Caco-2 (cell line): ENCODE measurements at regions not wholly inside any gene's neighbourhood (a gene's known extent, or its start where the extent isn't known, plus 50 kb on each side); places are given as distances from the start of the nearest gene placed in this dataset.

Experiments
- BruUV-seq: library from RNA; stranded (reverse); fragments of 400-500 nt; replicated peaks from 2 replicates; lab custom pipeline; 2021; lab: Mats Ljungman, UMichigan
- CTCF ChIA-PET: fragments of 300-600 bp; sonication (Branson Sonifier 250); formaldehyde crosslinking; loops from one replicate; lab custom pipeline; 2022; ENCODE audit warnings: antibody characterized with exemption; lab: Charles Lee
- POLR2A ChIA-PET: fragments of 300-600 bp; sonication (Branson Sonifier 250); formaldehyde crosslinking; loops from one replicate; lab custom pipeline; 2022; ENCODE audit warnings: antibody characterized with exemption; lab: Charles Lee
- DNase-seq, 2 experiments: peaks; one replicate each; pipeline versions ENCODE4 v3.0.0 to v3.0.0-alpha.2; 2020 to 2022
- H3K27me3 ChIP-seq: replicated peaks from 2 replicates; pipeline ENCODE4 v1.6.0; 2011; ENCODE audit warnings: low read length; ENCODE audit not compliant: control insufficient read depth, insufficient read depth
- H3K36me3 ChIP-seq: 2 replicates; pipeline ENCODE4 v1.5.1; 2011; ENCODE audit warnings: low read length; ENCODE audit not compliant: control insufficient read depth, insufficient read depth
- H3K4me1 ChIP-seq: fragments of 250-450 bp; sonication (Bioruptor Pico); 2 replicates; pipeline ENCODE4 v1.5.1; 2020; ENCODE audit warnings: mild to moderate bottlenecking
- H3K4me3 ChIP-seq: 2 replicates; pipeline ENCODE4 v1.5.1; 2011; ENCODE audit warnings: low read depth, mild to moderate bottlenecking, control low read depth, low read length
- H3K9me3 ChIP-seq: fragments of 250-450 bp; sonication (Bioruptor Pico); 2 replicates; pipeline ENCODE4 v1.5.1; 2020; ENCODE audit warnings: mild to moderate bottlenecking, moderate library complexity
- H3K27ac Mint-ChIP-seq: one replicate; pipeline ENCODE4 v1.8.0; 2022; ENCODE audit warnings: mixed read lengths; ENCODE audit not compliant: unreplicated experiment
- H3K27me3 Mint-ChIP-seq: one replicate; pipeline ENCODE4 v1.8.0; 2022; ENCODE audit warnings: mixed read lengths; ENCODE audit not compliant: insufficient read depth, unreplicated experiment
- H3K36me3 Mint-ChIP-seq: one replicate; pipeline ENCODE4 v1.8.0; 2022; ENCODE audit warnings: mild to moderate bottlenecking, mixed read lengths; ENCODE audit not compliant: insufficient read depth, unreplicated experiment
- H3K4me1 Mint-ChIP-seq: one replicate; pipeline ENCODE4 v1.8.0; 2022; ENCODE audit warnings: low read depth, mixed read lengths; ENCODE audit not compliant: unreplicated experiment
- H3K4me3 Mint-ChIP-seq: one replicate; pipeline ENCODE4 v1.8.0; 2022; ENCODE audit warnings: mild to moderate bottlenecking, moderate library complexity, mixed read lengths; ENCODE audit not compliant: unreplicated experiment
- H3K9me3 Mint-ChIP-seq: one replicate; pipeline ENCODE4 v1.8.0; 2022; ENCODE audit warnings: mixed read lengths; ENCODE audit not compliant: unreplicated experiment
- CTCF ChIP-seq, 2 experiments: fragments of 200-600 bp in 1 of 2; IDR thresholded peaks; 1 replicate in 1 of 2; 2 replicates in 1 of 2; pipeline versions ENCODE4 v1.5.1 to v1.8.0; 2011 to 2022; ENCODE audit warnings: antibody characterized with exemption in 1 of 2, control low read depth in 1 of 2, inconsistent platforms in 1 of 2, low read depth in 1 of 2, low read length in 1 of 2, mild to moderate bottlenecking in 1 of 2, moderate library complexity in 1 of 2; ENCODE audit not compliant: insufficient read depth in 1 of 2, severe bottlenecking in 1 of 2, unreplicated experiment in 1 of 2
- intact Hi-C: fragments of 100-400 bp; cut with micrococcal nuclease; formaldehyde crosslinking; loops from one replicate; pipeline ENCODE4 v1.10.0; 2022; ENCODE audit not compliant: unreplicated experiment

DNA sequence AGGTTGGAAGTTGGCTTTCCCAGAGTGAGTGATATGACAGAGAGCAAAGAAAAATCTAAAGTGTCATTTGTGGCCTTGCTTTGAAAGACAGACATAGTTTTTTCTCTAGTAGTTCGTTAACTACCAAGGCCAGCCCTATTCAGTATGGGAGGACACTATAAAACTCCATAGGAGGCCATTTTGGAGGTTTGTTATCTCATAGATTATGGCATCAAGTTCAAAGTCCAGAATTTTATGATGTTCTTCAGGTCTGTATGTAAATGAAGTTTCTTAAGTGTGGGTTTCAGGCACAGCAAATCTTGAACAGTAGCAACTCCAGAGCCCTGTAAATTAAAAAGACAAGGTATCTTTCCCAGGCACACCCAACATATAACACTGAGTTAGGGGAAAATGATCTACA, 437.1 kb downstream of the PLPP3 start:
- ChIA-PET POLR2A (no interaction called here), CTCF (no interaction called here)
- Histone ChIP-seq H3K4me1 (peaks cover 7% of the 10 kb centered on the region; the same call in 1 of the 2 replicates), H3K4me3 (no peak overlapping the region), H3K27me3 (no peaks in the 10 kb centered on the region), H3K36me3 (no peaks in the 10 kb centered on the region), H3K9me3 (no peaks in the 10 kb centered on the region)
- no peak overlapping the region for H3K27ac Mint-ChIP-seq
- intact Hi-C loops: no loop called here
- no peaks in the 10 kb centered on the region for H3K27me3 Mint-ChIP-seq
- TF ChIP-seq CTCF (IDR thresholded peaks at IDR 0.05; ENCODE audit: insufficient read depth in 1 of 2, low read depth in 1 of 2, low read length in 1 of 2, severe bottlenecking in 1 of 2, unreplicated experiment in 1 of 2): no peak
- no peaks in the 10 kb centered on the region for H3K9me3 Mint-ChIP-seq
- DNase-seq: no peak
- no peaks in the 10 kb centered on the region for H3K36me3 Mint-ChIP-seq
- H3K4me3 Mint-ChIP-seq: no peak overlapping the region
- no peaks in the 10 kb centered on the region for H3K4me1 Mint-ChIP-seq
- BruUV-seq: no TSS peak

DNA sequence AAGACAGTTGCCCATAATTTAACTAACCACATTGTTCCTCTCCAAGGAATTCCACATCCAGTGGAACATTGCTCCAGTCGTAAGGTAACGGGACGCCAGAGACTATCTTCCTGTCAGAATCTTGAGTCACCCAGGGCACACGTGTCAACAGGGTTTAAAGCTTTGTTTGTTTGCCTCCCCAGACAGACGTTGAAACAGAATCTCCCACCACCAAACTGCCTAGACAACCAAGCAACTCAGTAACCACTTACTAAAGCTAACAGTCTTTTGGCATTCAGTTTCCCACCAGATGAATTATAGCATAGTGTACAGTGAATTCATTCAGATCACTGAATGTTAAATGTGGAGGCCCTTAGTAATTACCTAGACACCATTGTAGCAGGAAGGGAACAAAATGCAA, 439.5 kb downstream of the PLPP3 start:
- TF ChIP-seq CTCF (IDR thresholded peaks at IDR 0.05; ENCODE audit: insufficient read depth in 1 of 2, low read depth in 1 of 2, low read length in 1 of 2, severe bottlenecking in 1 of 2, unreplicated experiment in 1 of 2): no peak
- Mint-ChIP-seq H3K9me3 (no peaks in the 10 kb centered on the region), H3K4me3 (no peak overlapping the region), H3K36me3 (no peaks in the 10 kb centered on the region), H3K27me3 (no peaks in the 10 kb centered on the region), H3K27ac (no peak overlapping the region), H3K4me1 (no peaks in the 10 kb centered on the region)
- DNase-seq: no peak
- H3K36me3 ChIP-seq: no peaks in the 10 kb centered on the region
- intact Hi-C loops: no loop called here
- no peak overlapping the region for H3K4me3 ChIP-seq
- peaks cover 7% of the 10 kb centered on the region; the same call in 1 of the 2 replicates for H3K4me1 ChIP-seq
- BruUV-seq: no TSS peak
- ChIA-PET POLR2A (no interaction called here), CTCF (no interaction called here)
- no peaks in the 10 kb centered on the region for H3K9me3 ChIP-seq
- no peaks in the 10 kb centered on the region for H3K27me3 ChIP-seq

DNA sequence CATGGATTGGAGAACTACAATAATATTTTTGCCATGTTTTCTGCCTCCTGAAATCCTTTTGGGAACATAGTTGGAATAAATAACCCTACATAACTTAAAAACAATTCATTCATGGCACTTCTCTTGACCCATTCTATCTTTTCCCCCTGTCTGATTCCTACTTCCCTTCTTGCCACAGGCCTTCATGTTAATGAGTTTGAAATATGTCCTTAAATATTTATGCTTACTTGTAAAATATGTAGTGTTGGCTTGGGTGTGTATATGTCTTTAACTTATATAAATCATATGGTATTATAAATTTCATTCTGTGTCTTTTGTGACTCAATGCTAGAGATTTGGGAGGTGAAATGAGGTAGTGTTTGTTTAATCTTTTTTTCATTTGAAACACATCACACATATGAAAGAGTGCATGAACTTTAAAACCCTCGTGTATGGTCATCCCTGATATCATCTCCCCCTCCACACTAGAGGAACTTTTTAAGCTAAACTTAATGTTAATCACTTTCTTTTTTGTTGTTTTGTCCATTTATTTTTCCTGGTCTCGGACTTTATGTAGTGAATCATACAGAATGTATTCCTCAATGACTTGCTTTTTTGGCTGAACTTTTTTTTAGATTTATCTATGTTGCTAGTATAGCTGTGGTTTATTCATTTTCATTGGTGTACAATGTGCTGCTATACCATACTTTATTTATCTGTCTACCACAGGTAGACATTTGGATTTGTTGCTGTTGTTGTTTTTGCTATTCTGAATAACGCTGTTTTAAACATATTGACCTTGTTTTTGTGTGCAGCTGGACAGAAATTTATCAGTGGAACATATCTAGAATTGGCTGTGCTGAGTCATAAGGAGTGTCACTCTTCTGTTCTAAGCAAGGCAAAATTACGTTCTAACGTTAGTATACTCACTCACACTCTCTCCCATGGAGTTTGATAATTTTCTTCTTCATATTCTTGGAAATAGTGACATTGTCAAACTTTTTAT, 441.6 kb downstream of the PLPP3 start:
- ChIA-PET POLR2A (interaction anchor here (0.7 kb wide), 1 partner anchor 829 kb away, joined by 6 read pairs; no protein-coding TSS in a partner anchor), CTCF (no interaction called here)
- TF ChIP-seq CTCF (IDR thresholded peaks at IDR 0.05; ENCODE audit: insufficient read depth in 1 of 2, low read depth in 1 of 2, low read length in 1 of 2, severe bottlenecking in 1 of 2, unreplicated experiment in 1 of 2): no peak
- H3K27me3 ChIP-seq: no peaks in the 10 kb centered on the region
- intact Hi-C loops: no loop called here
- H3K27ac Mint-ChIP-seq: no peak overlapping the region
- H3K36me3 Mint-ChIP-seq: no peaks in the 10 kb centered on the region
- no peak for DNase-seq
- no peaks in the 10 kb centered on the region for H3K9me3 Mint-ChIP-seq
- H3K4me1 ChIP-seq: peaks cover 7% of the 10 kb centered on the region; the same call in 1 of the 2 replicates
- no peak overlapping the region for H3K4me3 ChIP-seq
- no TSS peak for BruUV-seq
- no peaks in the 10 kb centered on the region for H3K4me1 Mint-ChIP-seq
- no peaks in the 10 kb centered on the region for H3K9me3 ChIP-seq
- H3K27me3 Mint-ChIP-seq: no peaks in the 10 kb centered on the region
- H3K4me3 Mint-ChIP-seq: no peak overlapping the region
- no peaks in the 10 kb centered on the region for H3K36me3 ChIP-seq
